ENCODE measurements at regions not wholly inside any gene's neighbourhood (a gene's known extent, or its start where the extent isn't known, plus 50 kb on each side); places are given as distances from the start of the nearest gene placed in this dataset.

GRCh38 chr13:65112531-65112941 lies 2117.6 kb downstream of the PCDH9 start:
- TF ChIP-seq CTCF (IDR thresholded peaks at IDR 0.05) (no peak), POLR2A (IDR thresholded peaks at IDR 0.05) (no peak)

Measured in prostate gland (tissue), 2 donors.